NT2/D1 (cell line): ENCODE measurements at regions not wholly inside any gene's neighbourhood (a gene's known extent, or its start where the extent isn't known, plus 50 kb on each side); places are given as distances from the start of the nearest gene placed in this dataset.

Experiments
- DNase-seq: peaks from one replicate; pipeline ENCODE4 v3.0.0-alpha.2; 2011; ENCODE audit warnings: low read depth, low spot score
- H3K27me3 ChIP-seq: 2 replicates; pipeline ENCODE4 v1.6.0; 2011; ENCODE audit warnings: mild to moderate bottlenecking; ENCODE audit not compliant: insufficient read length, insufficient read depth
- H3K36me3 ChIP-seq: 2 replicates; pipeline ENCODE4 v1.6.1; 2011; ENCODE audit warnings: mild to moderate bottlenecking, low read length, mixed read lengths; ENCODE audit not compliant: insufficient read depth, insufficient read length
- H3K4me1 ChIP-seq: 2 replicates; pipeline ENCODE4 v1.5.1; 2011; ENCODE audit not compliant: insufficient read depth, insufficient read length
- H3K4me3 ChIP-seq: 2 replicates; pipeline ENCODE4 v1.5.1; 2011; ENCODE audit warnings: low read depth; ENCODE audit not compliant: insufficient read length
- H3K9ac ChIP-seq: 2 replicates; pipeline ENCODE4 v1.6.0; 2011; ENCODE audit warnings: low read depth; ENCODE audit not compliant: insufficient read length
- H3K9me3 ChIP-seq: 2 replicates; pipeline ENCODE4 v1.5.1; 2011; ENCODE audit warnings: mild to moderate bottlenecking, low read length; ENCODE audit not compliant: insufficient read depth
- SUZ12 ChIP-seq: IDR thresholded peaks from 2 replicates; pipeline ENCODE4 v1.6.1; 2011; ENCODE audit not compliant: insufficient read length, insufficient read depth; ENCODE audit errors: extremely low read depth
- YY1 ChIP-seq: IDR thresholded peaks from 2 replicates; pipeline ENCODE4 v1.6.1; 2011; ENCODE audit not compliant: insufficient read length, insufficient read depth
- ZNF274 ChIP-seq: IDR thresholded peaks from 2 replicates; pipeline ENCODE4 v1.6.1; 2011; ENCODE audit warnings: mild to moderate bottlenecking, low read depth, low read length

DNA sequence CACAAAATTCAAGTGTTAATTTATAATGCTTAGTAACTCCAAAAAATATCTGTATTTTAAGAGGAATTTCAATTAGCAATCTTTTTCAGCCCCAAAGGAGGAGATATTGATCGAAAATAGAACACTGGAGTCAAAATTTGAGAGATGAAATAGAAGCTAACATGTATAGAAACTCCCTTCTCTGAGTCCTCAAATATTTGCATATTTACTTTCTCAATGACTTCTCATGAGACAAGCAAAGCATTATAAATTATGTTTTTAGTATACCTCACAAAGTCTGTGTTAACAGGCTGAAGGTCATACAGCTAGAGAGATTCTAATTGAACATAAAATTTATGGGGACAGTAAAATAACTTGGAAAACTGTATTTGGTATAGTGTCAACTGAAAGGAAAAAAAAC is 260.5 kb downstream of the GPAM start:
- Histone ChIP-seq H3K27me3 (no peaks in the 10 kb centered on the region), H3K9ac (no peak overlapping the region), H3K4me1 (no peaks in the 10 kb centered on the region), H3K36me3 (no peaks in the 10 kb centered on the region), H3K9me3 (no peaks in the 10 kb centered on the region), H3K4me3 (no peak overlapping the region)
- DNase-seq, result no peak
- TF ChIP-seq SUZ12, result no peak
- no peak for TF ChIP-seq ZNF274
- TF ChIP-seq YY1, result no peak

DNA sequence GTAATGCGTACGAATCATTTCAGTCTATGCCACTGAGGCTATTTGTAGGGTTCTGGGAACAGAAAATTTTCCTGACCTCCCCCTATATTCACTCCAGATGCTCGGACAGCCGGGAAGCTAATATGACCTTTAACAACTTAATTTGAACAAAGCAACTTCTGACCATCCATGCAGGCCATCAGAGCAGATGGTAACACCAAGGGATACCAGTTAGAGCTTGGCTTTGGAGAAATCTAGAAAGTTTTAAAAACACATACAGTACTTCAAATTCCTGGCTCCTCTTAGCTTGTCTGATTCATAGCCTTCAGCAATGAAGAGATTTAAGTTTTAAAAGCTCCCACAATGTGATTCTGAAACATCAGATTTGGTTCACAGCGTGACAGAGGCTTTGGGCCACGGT is 257.3 kb downstream of the GPAM start:
- Histone ChIP-seq H3K4me3 (no peak overlapping the region), H3K36me3 (no peaks in the 10 kb centered on the region), H3K4me1 (no peaks in the 10 kb centered on the region), H3K27me3 (no peaks in the 10 kb centered on the region), H3K9me3 (no peaks in the 10 kb centered on the region), H3K9ac (no peak overlapping the region)
- TF ChIP-seq SUZ12, result no peak
- TF ChIP-seq ZNF274, result no peak
- TF ChIP-seq YY1, result no peak
- no peak for DNase-seq

DNA sequence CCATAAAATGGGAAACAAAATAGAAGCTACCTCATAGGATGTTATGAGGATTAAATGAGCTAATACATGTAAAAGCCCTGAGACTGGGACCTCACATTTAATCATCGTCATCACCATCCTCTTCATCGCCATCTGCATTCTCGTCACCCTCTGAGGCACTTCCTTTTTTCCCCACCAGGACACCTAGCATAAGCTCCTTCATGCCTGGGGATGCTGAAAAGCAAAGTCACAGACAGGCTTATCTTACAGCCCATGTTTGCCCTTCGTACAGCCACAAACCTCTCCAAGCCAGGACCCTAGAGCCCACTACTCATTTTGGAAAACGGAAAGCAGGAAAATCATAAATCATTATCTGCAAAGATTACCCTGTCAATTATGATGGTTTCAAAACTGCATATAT is 249.6 kb downstream of the GPAM start:
- no peak overlapping the region for H3K4me3 ChIP-seq
- no peaks in the 10 kb centered on the region for H3K4me1 ChIP-seq
- DNase-seq, result no peak
- H3K27me3 ChIP-seq, result no peaks in the 10 kb centered on the region
- TF ChIP-seq YY1, result no peak
- TF ChIP-seq ZNF274, result no peak
- TF ChIP-seq SUZ12, result no peak
- no peaks in the 10 kb centered on the region for H3K9me3 ChIP-seq
- no peaks in the 10 kb centered on the region for H3K36me3 ChIP-seq
- no peak overlapping the region for H3K9ac ChIP-seq

DNA sequence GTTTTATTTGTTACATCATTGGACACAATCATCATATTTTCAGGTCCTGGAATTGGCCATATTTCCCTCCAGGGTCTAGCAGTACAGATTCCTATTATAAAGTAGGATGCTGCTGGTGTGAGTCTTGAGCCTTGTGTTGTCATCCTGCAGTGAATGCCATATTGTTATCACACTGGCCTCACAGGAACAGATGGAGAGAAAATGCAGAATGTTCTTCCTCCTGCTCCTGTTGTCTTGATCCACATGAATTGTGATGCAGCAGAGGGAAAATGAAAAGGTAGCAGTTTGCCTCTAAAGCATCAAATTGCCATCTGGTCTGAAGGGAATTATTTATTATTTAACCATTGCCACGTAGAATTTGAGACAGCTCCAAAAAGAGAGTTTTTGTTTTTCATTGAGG is 248.6 kb downstream of the GPAM start:
- H3K9ac ChIP-seq, result no peak overlapping the region
- H3K4me1 ChIP-seq, result no peaks in the 10 kb centered on the region
- no peaks in the 10 kb centered on the region for H3K36me3 ChIP-seq
- no peak for TF ChIP-seq YY1
- TF ChIP-seq SUZ12, result no peak
- TF ChIP-seq ZNF274, result no peak
- no peaks in the 10 kb centered on the region for H3K27me3 ChIP-seq
- no peak for DNase-seq
- no peak overlapping the region for H3K4me3 ChIP-seq
- no peaks in the 10 kb centered on the region for H3K9me3 ChIP-seq

DNA sequence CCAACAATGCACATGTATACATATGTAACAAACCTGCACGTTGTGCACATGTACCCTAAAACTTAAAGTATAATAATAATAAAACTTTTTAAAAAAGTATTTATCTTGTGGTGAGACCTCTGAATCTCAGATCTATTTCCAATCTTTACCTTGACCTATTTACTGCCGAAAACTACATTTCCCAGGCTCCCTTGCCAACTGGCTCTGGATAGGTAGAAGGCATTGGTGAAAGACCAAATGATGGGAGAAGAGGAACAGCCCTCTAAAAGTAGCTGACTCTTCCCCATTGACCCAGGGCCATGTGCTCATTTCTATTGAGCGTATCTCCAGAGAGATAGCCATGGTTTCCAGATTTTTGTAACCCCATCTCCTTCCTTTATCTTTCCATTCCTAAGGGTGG is 247.4 kb downstream of the GPAM start:
- Histone ChIP-seq H3K9ac (no peak overlapping the region), H3K36me3 (no peaks in the 10 kb centered on the region), H3K27me3 (no peaks in the 10 kb centered on the region), H3K9me3 (no peaks in the 10 kb centered on the region), H3K4me1 (no peaks in the 10 kb centered on the region), H3K4me3 (no peak overlapping the region)
- TF ChIP-seq SUZ12 (no peak), ZNF274 (no peak), YY1 (no peak)
- DNase-seq, result no peak

DNA sequence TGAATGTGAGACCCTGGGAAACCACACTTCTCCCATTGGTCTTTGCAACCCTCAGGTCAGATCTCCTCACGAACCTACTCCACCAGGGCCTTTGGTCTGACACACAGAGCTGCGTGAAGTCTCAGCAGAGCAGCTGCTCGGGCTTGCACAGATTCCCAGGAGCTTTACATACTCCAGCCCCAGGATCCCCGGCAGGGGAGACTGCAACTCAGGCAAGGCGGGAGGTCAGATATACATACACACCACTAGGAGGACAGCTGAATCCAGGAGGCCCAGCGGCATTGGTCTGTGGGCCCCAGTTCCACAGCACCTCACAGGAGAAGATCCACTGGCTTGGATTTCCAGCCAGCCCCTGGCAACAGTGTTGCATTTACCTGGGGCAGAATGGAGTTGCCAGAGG is 239.2 kb downstream of the GPAM start:
- Histone ChIP-seq H3K9ac (no peak overlapping the region), H3K9me3 (no peaks in the 10 kb centered on the region; the same call in 1 of the 2 replicates), H3K36me3 (no peaks in the 10 kb centered on the region), H3K27me3 (no peaks in the 10 kb centered on the region), H3K4me1 (no peaks in the 10 kb centered on the region), H3K4me3 (no peak overlapping the region)
- no peak for DNase-seq
- TF ChIP-seq SUZ12 (no peak), ZNF274 (no peak), YY1 (no peak)

DNA sequence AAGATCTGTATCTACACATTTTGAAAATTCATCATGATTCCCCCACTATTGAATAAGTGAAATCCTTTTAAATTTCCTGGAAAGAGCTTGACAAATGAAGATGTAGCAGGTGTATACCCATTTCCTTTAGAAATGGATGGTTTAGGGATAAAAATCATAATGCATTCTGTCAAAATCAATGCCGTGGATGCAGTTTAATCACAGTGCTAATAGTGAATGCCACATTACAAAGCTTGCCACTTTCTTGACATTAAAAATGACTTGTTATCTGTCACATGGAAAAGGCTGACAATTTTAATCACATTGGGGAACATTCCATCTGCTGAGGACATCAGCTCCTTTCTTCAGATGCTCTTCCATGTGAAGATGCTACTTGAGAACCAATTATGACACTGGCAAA is 229.6 kb downstream of the GPAM start:
- Histone ChIP-seq H3K4me3 (no peak overlapping the region), H3K27me3 (no peaks in the 10 kb centered on the region), H3K9ac (no peak overlapping the region), H3K4me1 (no peaks in the 10 kb centered on the region), H3K9me3 (peaks cover 12% of the 10 kb centered on the region; the same call in 1 of the 2 replicates), H3K36me3 (no peaks in the 10 kb centered on the region)
- TF ChIP-seq YY1, result no peak
- no peak for TF ChIP-seq SUZ12
- no peak for TF ChIP-seq ZNF274
- no peak for DNase-seq
